GM18499 (cell line): ENCODE measurements at regions not wholly inside any gene's neighbourhood (a gene's known extent, or its start where the extent isn't known, plus 50 kb on each side); places are given as distances from the start of the nearest gene placed in this dataset.

Experiments
- ATAC-seq: cut with Tn5 transposase; IDR thresholded peaks from one replicate; pipeline ENCODE4 v1.9.1; 2021; ENCODE audit warnings: moderate number of reproducible peaks; ENCODE audit not compliant: insufficient read depth, unreplicated experiment

DNA sequence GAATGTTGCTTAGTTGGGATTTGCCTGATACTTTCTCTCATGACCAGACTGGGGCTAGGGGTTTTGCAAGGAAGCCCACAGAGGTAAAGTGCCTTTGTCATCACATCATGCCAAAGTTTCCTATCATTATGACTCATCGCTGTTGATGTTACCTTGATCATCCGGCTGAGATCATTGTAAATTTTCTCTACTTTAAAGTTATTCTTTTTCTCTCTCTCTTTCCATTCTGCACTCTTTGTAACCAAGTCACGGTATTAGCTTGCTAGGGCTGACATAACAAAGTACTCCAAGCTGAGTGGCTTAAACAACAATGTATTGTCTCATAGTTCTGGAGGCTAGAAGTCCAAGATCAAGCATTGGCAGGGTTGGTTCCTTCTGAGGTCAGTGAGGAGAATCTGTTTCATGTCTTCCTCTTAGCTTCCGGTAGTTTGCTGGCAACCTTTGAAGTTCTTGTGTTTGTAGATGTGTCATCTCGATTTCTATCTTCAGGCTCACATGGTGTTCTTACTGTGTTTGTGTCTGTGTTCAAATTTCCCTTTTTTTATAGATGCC is 113.0 kb downstream of the DTHD1 start:
- no peak for ATAC-seq

DNA sequence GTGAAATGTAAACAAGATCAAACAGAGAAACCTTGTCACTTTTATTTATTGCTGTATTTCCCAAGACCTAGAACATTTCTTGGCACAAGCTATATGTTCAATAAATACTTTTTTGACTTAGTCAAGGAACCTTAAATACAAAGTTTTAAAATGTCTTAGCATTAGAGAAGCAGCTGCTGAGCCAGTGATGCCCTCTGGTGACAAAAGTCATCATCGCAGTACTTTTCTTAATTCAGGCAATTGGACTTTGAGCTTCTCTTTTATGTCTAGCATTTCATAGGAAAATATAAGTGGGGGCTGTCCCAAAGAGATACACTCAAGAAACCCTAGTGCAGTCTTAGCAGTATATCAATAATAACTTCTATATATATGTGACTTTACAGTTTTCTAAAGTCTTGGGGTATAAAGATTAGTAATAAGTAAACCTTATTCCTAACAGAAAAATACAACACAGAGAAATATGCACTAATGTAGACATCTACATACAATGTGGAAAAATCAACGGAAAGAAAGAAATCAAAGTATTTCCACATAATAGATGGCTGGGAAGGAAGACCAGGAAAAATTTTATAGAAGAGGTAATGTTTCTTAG is 118.4 kb downstream of the DTHD1 start:
- ATAC-seq = peak; percentile 55

DNA sequence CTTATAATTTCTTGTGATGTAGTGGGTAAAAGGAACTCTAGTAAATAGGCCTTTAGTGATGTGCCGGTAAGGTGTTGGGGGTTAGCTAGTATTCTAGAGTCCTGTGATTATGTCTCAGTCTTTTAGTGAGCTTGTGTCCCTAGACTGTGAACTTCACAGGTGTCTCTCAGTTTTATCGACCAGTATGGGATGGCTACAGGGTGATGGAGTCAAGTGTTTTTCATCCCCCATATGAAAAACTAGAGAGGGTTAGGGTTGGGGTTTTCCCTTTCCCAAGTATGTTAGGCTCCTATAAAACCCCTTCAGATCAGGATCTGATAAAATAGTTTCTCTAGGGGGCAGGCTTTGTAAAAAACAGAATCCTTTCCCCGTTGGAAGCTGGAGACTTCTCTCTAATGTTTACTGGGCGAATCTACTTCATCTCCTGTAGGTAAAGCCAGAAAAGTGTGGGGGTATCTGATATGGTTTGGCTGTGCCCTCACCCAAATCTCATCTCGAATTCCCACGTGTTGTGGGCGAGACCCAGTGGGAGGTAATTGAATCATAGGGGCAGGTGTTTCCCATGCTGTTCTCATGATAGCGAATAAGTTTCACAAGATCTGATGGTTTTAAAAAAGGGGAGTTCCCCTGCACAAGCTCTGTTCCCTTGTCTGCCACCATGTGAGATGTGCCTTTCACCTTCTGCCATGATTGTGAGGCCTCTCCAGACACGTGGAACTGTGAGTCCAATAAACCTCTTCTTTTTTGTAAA is 120.8 kb downstream of the DTHD1 start:
- ATAC-seq = no peak

DNA sequence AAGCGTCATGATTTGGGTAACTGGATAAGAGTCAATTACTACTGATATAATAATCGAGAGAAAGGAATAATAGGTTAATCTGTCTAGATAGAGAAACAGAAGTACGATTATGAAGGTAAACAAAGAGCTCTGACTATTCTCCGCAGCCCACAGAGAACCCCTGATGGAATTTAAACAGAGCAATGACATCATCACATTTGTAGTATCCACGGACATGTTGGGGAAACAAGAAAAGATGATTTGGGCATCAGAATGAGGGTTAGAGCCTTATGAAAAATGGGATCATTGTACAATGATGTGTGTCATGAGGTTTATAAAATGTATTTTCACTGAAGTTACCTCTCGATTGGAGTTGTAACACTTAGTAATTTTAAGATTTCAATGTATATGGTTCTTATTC is 129.9 kb downstream of the DTHD1 start:
- no peak for ATAC-seq

DNA sequence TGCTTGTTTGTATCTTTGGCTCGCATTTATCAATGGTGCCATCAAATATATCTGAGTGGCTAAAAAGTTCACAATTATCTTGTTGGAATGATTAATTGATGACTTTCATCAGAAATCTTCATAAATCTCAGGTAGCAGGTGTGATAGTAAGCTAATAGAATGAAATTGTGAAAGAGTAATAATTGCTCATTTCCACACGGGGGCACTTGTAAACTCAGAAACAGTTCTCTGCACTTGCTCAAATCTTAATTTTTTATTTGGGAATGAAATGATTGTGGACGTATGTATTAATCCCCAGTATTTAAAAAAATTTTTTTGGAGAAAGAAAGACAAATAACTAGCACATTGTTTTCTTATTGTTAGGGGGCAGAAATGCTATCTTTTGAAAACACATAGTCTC is 132.8 kb downstream of the DTHD1 start:
- ATAC-seq = no peak

DNA sequence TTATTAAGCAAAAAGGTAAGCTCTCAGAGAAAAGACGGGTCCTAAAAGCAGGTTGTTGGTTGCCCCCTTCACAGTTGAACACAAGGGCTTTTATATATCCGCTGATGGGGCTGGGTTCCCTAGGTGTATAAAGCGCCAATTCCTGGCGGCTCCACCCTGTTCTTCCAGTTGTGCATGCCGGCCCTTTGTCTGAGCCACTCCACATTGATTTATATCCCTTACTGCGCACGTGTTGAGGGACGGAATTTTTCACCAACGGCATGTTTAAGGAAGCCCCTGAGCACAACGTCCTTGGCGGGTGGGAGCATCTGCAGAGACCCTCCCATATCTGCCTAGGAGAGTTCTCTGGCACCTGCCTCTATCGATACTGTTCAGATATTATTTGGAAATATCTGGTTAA is 135.7 kb downstream of the DTHD1 start:
- ATAC-seq = no peak

DNA sequence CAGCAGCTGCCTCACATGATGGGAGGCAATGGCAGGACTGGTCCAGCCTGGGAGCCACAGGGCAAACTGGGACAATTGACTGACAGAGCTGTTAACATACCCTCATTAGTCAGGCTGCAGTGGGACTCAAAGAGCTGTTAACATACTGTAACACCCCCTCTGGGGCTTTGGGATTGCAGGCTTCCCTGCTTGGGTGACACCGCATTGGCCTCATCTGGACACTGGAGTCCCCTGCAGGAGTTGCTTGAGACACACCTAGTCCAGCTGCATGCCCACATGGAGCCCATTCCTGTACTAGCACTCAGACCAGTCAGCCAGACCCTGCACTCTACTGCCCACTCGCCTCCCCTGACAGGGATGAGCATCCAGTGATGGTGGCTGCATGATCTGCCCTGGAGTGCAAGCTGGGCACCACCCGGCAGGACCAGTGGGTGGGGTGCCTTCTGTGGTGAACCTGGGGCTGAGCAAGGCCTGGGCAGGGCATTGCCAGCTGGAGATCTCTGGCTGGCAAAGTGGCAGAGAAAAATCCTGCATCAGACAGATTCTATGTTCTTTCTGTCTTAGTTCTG is 138.8 kb downstream of the DTHD1 start:
- no peak for ATAC-seq

DNA sequence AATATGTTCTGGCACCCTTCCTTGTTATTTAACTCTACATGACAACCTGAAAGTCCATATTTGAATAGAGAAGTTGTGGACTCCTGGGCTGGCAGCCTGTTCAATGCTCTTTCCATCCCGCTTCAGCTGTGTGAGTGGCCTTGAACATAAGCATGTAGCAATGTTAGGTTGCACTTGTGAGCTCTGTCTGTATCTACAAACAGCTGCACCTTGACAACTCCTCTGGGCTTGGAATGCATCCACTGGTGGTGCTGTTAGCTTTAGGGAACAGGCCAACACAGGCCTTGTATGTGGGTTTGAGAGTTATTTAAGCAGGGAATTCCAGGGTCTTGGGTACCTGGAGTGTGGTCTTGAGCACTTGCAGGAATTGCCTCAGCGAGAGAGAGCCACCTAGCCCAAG is 141.2 kb downstream of the DTHD1 start:
- ATAC-seq = no peak

DNA sequence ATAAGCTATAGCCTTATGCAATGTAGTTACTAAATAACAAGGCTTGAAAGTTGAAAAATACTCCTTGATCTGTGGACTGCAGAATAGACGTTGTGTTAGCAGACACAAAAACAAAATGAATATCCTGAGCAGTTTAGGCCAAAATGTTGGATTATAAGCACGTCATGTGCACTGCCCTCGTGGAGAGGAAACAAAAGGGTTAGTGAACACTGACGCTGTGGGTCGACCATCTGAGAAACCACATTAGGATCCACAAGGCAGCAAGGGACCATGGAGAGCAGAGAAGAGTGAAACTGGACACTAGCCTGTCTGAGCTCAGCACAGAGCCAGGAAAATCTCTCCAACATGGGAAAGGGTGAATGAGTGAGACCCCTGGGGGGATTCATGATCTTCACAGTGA is 145.3 kb downstream of the DTHD1 start:
- ATAC-seq = no peak

DNA sequence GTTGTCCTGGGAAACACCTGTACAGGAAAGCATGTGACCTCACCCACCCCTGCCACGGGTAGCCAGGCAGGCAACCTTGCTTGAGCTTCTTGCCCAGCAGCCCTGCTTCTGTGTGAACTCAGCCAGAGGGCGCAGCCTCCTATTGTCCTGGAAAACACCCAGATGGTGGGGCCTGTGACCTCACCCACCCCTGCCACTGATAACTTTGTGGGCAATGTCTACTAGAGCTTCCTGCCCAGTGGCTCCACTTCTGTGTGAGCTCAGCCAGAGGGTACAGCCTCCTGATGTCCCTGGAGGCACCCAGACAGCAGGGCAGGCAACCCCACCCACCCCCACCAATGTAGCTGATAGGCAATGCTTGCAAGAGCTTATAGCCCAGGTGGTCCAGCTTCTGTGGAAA is 146.3 kb downstream of the DTHD1 start:
- ATAC-seq = no peak

DNA sequence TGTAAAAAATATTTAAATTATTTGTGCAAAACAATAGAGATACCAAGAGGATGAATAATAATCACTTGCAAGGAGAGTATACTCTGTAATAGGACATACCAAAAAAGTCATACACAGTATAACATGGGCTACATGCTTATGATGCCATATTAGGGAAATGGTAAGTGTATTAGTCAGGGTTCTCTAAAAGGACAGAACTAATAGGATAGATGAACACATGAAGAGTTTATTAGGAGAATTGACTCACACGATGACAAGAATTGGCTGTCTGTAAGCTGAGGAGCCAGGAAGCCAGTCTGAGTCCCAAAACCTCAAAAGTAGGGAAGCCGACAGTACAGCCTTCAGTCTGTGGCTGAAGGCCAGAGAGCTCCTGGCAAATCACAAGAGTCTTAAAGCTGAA is 151.2 kb downstream of the DTHD1 start:
- no peak for ATAC-seq

DNA sequence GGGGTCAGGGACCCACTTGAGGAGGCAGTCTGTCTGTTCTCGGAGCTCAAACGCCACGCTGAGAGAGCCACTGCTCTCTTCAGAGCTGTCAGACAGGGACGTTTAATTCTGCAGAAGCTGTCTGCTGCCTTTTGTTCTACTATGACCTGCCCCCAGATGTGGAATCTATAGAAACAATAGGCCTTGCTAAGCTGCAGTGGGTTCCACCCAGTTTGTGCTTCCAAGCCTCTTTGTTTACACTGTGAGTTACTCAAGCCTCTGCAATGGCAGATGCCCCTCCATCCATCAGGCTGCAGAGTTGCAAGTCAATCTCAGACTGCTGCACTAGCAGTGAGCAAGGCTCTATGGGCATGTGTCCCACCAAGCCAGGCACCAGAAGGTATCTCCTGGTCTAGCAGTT is 158.1 kb downstream of the DTHD1 start:
- no peak for ATAC-seq

DNA sequence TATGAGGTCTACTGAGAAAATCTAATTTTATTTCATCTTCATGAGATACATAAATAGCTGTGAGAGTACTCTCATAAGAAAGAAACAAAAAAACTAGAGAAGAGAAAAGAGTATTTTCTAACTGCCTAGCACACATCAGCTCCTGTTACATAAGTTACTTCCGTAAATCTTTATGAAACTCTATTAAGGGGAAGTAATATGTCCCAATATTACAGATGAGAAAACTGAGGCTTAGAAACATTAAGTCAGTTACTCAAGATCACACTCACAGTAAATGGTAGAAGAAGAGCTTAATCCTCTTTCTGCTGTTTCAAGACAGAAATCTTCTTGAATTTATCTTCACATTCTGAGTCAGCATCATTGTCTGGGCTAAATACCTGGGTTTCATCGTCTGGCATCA is 164.1 kb downstream of the DTHD1 start:
- no peak for ATAC-seq

DNA sequence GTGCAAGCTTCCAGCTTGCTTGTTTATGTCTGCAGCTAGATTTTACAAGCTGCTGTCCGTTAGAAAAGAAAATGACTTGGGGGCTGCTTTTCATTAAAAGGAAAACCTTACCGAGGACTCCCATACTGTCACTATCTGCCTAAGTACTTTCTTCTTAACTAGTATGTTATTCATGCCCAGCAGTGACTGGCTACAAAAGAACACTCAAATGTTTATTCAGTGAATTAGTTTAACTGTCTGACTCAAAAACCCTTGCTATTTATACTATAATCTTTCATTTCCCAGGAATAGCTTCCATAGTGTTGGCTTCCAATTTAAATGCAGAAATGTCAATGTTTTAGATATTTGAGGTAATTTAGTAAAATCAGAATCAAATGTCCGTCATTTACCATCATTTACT is 164.9 kb downstream of the DTHD1 start:
- no peak for ATAC-seq

DNA sequence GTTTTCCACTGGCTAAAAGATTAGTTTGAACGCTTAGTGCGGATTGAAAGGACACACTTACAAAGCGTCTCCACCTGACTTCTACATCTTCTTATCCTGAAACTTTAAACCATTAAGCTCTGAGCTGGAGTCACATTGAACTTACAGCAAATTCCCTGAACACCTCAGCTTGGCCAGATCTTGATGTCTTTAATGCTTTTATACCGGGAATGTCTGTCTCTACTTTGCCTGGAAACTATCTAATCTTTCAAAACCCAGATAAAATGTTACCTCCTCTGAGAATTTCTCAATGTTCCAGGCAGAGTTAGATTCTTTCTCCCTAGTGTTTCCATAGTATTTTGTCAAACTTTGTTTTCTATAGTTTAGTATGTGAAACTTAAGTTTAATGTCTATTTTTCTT is 179.9 kb downstream of the DTHD1 start:
- no peak for ATAC-seq

DNA sequence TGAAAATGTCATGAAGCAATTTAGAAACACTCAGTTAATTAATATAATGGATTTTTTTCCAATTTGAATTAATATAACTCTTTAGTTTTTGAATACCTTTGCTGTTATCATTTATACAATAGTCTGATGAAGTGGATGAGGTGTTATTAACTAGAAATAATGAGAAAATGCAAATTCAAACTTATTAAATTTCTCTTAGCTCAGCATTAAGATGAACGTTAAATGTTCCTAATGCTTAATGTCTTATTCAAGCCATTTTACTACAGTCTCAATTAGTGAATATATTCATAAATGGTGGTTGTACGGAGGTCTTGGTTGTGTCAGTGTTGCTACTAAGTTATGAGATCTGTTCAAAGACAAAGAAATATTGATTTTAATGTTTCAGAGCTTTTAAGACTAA is 186.3 kb downstream of the DTHD1 start:
- ATAC-seq = no peak

DNA sequence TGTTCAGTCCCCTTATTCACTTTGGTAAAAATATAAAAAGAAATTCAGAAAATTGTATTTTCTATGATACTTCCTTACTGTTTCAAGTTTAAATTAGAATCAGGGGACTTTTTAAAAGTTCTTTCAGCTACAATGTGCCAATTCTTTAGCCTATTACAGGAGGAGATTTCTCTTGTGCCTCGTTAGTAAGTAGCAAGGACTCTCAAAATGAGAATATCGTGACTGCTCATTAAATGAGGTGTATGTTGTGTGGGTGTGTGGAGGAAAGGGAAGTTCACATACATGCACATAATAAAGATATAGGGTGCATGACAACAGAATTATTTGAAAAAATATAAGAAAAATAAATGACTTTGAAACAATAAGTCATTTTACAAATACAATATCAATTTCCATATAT is 190.5 kb downstream of the DTHD1 start:
- no peak for ATAC-seq

DNA sequence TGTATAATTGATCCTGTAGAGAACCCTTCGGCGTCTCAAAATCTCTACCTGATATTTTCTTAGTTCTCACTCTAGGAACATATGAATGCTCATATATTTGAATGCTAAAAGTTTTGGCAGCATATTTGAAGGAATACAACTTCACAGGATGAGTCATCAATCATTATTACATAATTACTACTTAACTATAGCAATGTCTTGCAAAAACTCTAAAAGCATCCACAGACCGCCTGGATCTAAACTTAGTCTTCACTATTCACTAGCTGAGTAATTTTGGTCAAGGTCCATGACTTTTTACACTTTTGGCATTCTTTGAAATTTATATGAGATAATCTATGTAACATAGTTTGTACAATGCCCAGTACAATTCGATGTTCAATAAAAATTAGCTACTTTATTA is 194.7 kb downstream of the DTHD1 start:
- ATAC-seq = no peak

DNA sequence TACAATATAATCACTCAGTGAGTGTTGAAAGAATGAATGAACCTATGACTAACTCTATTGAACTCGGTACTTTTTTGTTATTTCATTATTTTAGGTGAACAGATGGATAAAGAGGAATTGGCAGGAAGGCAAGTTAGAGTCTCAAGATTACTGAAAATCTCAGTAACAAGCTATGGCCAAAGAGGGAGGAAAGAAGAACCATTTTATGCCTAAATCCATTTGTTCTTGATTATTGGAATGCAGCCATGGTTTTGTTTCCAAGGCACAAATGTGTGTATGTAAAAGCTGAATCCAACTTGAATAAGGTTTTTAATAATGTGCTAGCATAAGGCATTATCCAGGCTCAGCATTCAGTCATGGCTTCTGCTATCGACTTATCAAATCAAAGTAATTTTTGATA is 196.4 kb downstream of the DTHD1 start:
- ATAC-seq = no peak

DNA sequence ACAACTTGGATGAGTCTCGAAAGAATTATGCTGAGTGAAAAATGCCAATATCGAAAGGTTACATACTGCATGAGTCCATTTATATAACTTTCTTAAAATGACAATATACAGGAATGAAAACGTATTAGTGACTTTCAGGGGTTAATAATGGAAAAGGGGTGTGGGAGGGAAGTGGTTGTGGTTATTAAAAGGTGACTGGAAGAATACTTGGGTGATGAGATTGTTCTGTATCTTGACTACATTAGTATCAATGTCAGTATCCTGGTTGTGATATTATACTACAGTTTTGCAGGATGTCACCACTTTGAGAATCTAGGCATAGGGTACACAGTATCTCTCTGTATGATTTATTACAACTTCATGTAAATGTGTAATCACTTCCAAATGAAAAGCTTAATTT is 204.5 kb downstream of the DTHD1 start:
- no peak for ATAC-seq

DNA sequence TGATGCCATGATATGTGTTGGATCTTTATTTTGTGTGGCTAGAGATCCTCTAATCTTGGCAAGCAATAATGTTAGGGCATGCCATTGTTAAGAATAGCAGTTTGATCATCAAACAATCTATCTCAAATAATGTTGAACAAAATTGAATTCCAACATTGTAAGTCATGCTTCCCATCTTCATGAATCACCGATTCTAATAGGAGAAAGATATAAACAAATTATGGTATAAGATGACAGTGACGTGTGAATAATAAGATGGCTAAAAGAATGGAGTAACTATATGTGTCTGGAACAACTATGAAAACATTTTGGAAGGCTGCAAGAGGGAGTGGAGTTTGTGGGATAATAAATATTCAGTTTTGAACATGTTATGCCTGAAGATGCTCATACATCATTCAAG is 208.4 kb downstream of the DTHD1 start:
- ATAC-seq = no peak

DNA sequence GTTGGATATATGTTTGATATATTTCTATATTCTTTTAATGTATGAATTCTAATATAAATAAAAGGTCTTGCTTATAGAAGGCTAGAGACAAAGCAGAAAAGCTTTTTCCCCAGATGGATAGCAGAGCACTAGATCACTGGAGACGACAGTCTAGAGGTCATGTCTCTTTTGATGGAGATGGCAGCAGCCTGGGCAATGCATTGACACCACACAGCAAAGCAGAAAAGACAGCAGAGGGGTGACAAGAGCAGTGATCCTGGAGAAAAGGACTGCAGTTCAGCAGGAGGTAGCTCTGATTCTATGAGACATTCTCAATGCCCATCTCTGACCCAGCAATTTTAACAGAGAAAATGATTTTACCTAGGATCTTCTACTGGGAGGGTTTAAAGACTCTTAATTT is 210.6 kb downstream of the DTHD1 start:
- no peak for ATAC-seq
